ENCODE measurements at regions not wholly inside any gene's neighbourhood (a gene's known extent, or its start where the extent isn't known, plus 50 kb on each side); places are given as distances from the start of the nearest gene placed in this dataset.

- TF ChIP-seq, protein P1, sequence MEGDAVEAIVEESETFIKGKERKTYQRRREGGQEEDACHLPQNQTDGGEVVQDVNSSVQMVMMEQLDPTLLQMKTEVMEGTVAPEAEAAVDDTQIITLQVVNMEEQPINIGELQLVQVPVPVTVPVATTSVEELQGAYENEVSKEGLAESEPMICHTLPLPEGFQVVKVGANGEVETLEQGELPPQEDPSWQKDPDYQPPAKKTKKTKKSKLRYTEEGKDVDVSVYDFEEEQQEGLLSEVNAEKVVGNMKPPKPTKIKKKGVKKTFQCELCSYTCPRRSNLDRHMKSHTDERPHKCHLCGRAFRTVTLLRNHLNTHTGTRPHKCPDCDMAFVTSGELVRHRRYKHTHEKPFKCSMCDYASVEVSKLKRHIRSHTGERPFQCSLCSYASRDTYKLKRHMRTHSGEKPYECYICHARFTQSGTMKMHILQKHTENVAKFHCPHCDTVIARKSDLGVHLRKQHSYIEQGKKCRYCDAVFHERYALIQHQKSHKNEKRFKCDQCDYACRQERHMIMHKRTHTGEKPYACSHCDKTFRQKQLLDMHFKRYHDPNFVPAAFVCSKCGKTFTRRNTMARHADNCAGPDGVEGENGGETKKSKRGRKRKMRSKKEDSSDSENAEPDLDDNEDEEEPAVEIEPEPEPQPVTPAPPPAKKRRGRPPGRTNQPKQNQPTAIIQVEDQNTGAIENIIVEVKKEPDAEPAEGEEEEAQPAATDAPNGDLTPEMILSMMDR (IDR thresholded peaks at IDR 0.05), result no peak
- ATAC-seq (ENCODE audit: low FRiP score) (no peak), DNase-seq (ENCODE audit: low spot score) (no peak)
Measured at GRCh38 chr20:60144404-60144803, 186.2 kb downstream of the CDH26 start.

GRCh38 chr20:60144974-60145527, 186.8 kb downstream of the CDH26 start:
- ATAC-seq (ENCODE audit: low FRiP score) (no peak), DNase-seq (ENCODE audit: low spot score) (no peak)
- TF ChIP-seq, protein P1 (IDR thresholded peaks at IDR 0.05), result no peak

DNA sequence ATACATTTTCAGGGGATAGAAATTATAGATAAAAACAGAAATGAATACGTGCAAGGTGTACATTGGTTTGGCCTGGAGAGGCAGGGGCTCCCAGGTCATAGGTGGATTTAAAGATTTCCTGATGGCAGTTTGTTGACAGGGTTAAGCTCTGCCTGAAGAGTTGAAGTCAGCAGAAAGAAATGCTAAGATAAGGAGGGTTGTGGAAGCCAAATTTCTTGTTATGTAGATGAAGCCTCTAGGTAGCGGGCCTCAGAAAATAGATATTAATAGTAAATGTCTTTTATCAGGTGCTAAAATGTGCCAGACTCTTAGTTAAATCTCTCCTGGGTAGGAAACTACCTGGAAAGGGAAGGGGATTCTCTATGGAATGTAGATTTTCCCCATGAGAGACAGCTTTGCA, 188.8 kb downstream of the CDH26 start:
- no peak for ATAC-seq (ENCODE audit: low FRiP score)
- no peak for DNase-seq (ENCODE audit: low spot score)

DNA sequence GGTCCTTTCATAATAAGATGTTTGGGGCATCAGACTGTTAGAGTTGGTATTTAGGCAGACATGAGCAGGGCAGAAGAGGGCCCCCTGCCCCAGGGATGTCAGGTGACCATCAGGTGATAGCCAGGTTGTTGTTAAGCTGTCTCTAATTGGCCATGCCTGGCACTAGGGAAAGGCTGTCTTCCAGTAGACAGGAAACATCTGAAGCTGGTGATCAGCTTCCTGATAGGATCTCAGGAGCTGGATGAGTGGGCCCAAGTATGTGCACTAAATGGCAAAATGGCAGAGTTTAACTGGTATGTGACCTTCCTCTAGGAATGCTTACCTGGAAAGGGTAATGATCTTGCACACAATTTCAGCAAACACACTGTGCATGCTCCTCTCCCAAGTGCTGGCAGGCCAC, 190.7 kb downstream of the CDH26 start:
- ATAC-seq (ENCODE audit: low FRiP score), result no peak

More for the DNA sequence above, 188.8 kb downstream of the CDH26 start:
- TF ChIP-seq, protein P1 (IDR thresholded peaks at IDR 0.05), result no peak

DNA sequence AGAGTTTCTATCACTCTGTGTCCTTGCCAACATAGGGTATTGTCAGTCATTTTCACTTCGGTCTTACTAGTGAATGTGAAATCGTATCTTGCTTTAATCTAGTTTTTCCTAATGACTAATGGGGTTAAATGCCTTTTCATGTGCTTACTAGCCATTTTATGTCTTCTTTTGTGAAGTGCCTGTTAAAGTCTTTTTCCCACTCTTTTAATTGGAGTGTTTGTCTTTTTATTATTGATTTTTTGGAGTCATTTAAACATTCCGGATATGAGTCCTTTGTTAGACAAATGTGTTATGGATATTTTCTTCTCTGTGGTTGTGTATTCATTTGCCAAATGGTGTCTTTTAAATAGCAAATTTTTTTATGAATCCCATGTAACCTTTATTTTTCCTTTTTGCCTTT, 194.6 kb downstream of the CDH26 start:
- ATAC-seq (ENCODE audit: low FRiP score), result no peak
- TF ChIP-seq, protein P1 (IDR thresholded peaks at IDR 0.05), result no peak
- DNase-seq (ENCODE audit: low spot score), result no peak

More for the DNA sequence above, 190.7 kb downstream of the CDH26 start:
- DNase-seq (ENCODE audit: low spot score), result no peak
- TF ChIP-seq, protein P1 (IDR thresholded peaks at IDR 0.05), result no peak

DNA sequence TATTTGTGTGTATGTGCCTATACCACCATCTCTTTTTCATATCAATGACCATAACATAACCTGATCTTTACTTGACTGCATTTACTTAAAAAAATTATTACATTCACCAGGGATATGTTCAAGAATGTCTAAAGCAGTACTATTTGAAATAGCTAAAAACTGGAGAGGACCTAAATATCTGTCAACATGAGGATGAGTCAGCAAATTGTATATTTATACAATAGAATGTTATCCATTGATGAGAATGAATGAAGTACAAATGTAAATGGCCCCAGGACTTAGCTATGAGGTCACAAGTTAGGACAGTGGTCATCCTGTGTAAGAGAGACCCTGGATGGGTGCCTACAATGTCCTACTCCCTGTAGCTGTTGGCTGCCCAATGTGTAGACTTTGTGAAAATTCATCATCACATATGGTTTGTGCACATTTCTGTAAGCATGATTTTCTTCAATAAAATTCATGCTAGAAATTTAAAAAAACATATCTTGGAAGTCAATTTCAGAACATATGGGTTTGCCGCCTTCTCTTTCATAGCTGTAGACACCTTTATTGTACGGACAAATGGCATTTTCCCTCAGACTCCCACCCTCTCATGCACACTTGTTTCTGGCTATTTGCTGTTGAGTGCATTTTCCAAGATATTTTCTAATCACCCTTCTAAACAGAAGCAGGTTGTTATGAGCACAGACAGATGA, 202.4 kb downstream of the CDH26 start:
- no peak for ATAC-seq (ENCODE audit: low FRiP score)

More for the DNA sequence above, 202.4 kb downstream of the CDH26 start:
- TF ChIP-seq, protein P1 (IDR thresholded peaks at IDR 0.05), result no peak
- DNase-seq (ENCODE audit: low spot score), result no peak
